ENCODE measurements at regions not wholly inside any gene's neighbourhood (a gene's known extent, or its start where the extent isn't known, plus 50 kb on each side); places are given as distances from the start of the nearest gene placed in this dataset.
A peak's percentile ranks its signal among the peaks of the same experiment; 100 is the strongest.

DNA sequence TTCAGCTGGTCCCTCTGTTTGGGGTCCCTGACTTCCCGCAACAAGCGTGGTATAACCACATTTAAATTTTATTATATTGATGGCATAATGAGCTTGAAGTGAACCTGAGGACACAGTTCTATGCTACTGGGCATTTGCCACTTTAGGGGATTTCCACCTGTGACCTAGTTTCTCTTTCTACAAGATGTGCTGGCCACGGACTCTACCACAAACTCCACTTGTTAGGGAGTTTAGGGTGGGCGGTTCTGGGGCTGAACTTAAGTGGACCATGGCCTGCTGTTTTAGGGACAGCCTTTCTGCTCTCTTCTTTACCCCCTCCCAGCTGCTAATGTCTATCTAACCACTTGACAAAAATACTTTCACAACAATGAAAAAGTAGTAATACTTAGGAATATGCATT lies 1199.1 kb downstream of the SI start:
- Histone ChIP-seq H2AFZ (ENCODE audit: insufficient read depth, low read depth, low read length, poor library complexity, severe bottlenecking) (no peak overlapping the region), H3K4me1 (ENCODE audit: control insufficient read depth in 2 of 2, insufficient read depth in 2 of 2, low read length in 2 of 2) (no peaks in the 10 kb centered on the region), H3K27ac (ENCODE audit: low read length in 2 of 2) (no peak overlapping the region), H3K36me3 (replicated peaks in 1 of 2; ENCODE audit: control extremely low read depth in 1 of 2, control insufficient read depth in 1 of 2, extremely low read depth in 1 of 2, insufficient read depth in 2 of 2, low read length in 1 of 2) (no peaks in the 10 kb centered on the region), H3K9me3 (ENCODE audit: control extremely low read depth in 1 of 3, control insufficient read depth in 2 of 3, insufficient read depth in 1 of 3, low read length in 2 of 3) (peaks cover 1 to 8% (median 7%) of the 10 kb centered on the region in 3 donors), H3K79me2 (ENCODE audit: control insufficient read depth, insufficient read depth, low read length) (no peaks in the 10 kb centered on the region), H3K9ac (ENCODE audit: low read length) (no peak overlapping the region), H3K4me2 (replicated peaks; ENCODE audit: low read depth, low read length, poor library complexity, severe bottlenecking) (no peak overlapping the region), H3K27me3 (replicated peaks in 1 of 4; ENCODE audit: control extremely low read depth in 1 of 4, control insufficient read depth in 3 of 4, insufficient read depth in 4 of 4, low read length in 3 of 4) (no peaks in the 10 kb centered on the region), H4K20me1 (ENCODE audit: control insufficient read depth, insufficient read depth, low read length, poor library complexity, severe bottlenecking) (no peaks in the 10 kb centered on the region), H3K4me3 (ENCODE audit: control extremely low read depth in 1 of 5, extremely low read depth in 1 of 5, insufficient read depth in 1 of 5, low read depth in 2 of 5, low read length in 4 of 5) (no peak overlapping the region)
- ChIA-PET CTCF (no interaction called here), POLR2A (no interaction called here)
- intact Hi-C loops (cut with micrococcal nuclease) = no loop called here
- DNase-seq = no peak
- WGBS (ENCODE audit: insufficient coverage) = no CpG with 5 or more reads among the region's 4 CpGs
- Mint-ChIP-seq H3K4me1 (no peaks in the 10 kb centered on the region), H3K9me3 (ENCODE audit: insufficient read depth) (peaks cover 9% of the 10 kb centered on the region), H3K27ac (no peak overlapping the region), H3K4me3 (no peak overlapping the region), H3K27me3 (no peaks in the 10 kb centered on the region)
- no peak for TF ChIP-seq EZH2 (IDR thresholded peaks at IDR 0.05; ENCODE audit: borderline replicate concordance, insufficient read depth, low read depth, low read length, poor library complexity, severe bottlenecking)
- TF ChIP-seq, protein P1, sequence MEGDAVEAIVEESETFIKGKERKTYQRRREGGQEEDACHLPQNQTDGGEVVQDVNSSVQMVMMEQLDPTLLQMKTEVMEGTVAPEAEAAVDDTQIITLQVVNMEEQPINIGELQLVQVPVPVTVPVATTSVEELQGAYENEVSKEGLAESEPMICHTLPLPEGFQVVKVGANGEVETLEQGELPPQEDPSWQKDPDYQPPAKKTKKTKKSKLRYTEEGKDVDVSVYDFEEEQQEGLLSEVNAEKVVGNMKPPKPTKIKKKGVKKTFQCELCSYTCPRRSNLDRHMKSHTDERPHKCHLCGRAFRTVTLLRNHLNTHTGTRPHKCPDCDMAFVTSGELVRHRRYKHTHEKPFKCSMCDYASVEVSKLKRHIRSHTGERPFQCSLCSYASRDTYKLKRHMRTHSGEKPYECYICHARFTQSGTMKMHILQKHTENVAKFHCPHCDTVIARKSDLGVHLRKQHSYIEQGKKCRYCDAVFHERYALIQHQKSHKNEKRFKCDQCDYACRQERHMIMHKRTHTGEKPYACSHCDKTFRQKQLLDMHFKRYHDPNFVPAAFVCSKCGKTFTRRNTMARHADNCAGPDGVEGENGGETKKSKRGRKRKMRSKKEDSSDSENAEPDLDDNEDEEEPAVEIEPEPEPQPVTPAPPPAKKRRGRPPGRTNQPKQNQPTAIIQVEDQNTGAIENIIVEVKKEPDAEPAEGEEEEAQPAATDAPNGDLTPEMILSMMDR (IDR thresholded peaks at IDR 0.05) = no peak
- no peak for ATAC-seq (ENCODE audit: low read depth)

DNA sequence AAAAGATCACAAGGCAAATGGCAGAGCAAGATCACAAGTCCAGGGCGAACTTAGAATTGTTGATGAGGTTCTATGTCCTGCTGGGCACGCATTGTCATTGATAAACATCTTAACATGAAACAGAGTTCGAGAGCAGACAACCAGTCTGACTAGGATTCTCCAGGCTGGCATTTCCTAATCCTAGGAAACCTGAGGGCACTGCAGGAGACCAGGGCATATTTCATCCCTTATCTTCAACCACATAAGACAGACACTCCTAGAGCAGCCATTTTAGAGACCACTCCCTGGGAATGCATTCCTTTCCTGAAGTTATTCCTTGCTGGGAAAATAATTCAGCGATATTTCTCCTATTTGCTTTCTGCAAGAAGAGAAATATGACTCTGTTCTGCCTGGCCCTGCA lies 1199.9 kb downstream of the SI start:
- no peaks in the 10 kb centered on the region for H3K4me1 Mint-ChIP-seq
- no peak overlapping the region for H3K27ac Mint-ChIP-seq
- DNase-seq = peak; percentile 6

More for the DNA sequence above, 1199.9 kb downstream of the SI start:
- Histone ChIP-seq H4K20me1 (ENCODE audit: control insufficient read depth, insufficient read depth, low read length, poor library complexity, severe bottlenecking) (no peaks in the 10 kb centered on the region), H3K36me3 (replicated peaks in 1 of 2; ENCODE audit: control extremely low read depth in 1 of 2, control insufficient read depth in 1 of 2, extremely low read depth in 1 of 2, insufficient read depth in 2 of 2, low read length in 1 of 2) (no peaks in the 10 kb centered on the region), H3K79me2 (ENCODE audit: control insufficient read depth, insufficient read depth, low read length) (no peaks in the 10 kb centered on the region), H2AFZ (ENCODE audit: insufficient read depth, low read depth, low read length, poor library complexity, severe bottlenecking) (no peak overlapping the region), H3K4me2 (replicated peaks; ENCODE audit: low read depth, low read length, poor library complexity, severe bottlenecking) (no peak overlapping the region), H3K4me3 (ENCODE audit: control extremely low read depth in 1 of 5, extremely low read depth in 1 of 5, insufficient read depth in 1 of 5, low read depth in 2 of 5, low read length in 4 of 5) (no peak overlapping the region), H3K9ac (ENCODE audit: low read length) (no peak overlapping the region), H3K27ac (ENCODE audit: low read length in 2 of 2) (no peak overlapping the region), H3K9me3 (ENCODE audit: control extremely low read depth in 1 of 3, control insufficient read depth in 2 of 3, insufficient read depth in 1 of 3, low read length in 2 of 3) (peaks cover 1 to 8% (median 7%) of the 10 kb centered on the region in 3 donors), H3K27me3 (replicated peaks in 1 of 4; ENCODE audit: control extremely low read depth in 1 of 4, control insufficient read depth in 3 of 4, insufficient read depth in 4 of 4, low read length in 3 of 4) (no peaks in the 10 kb centered on the region), H3K4me1 (ENCODE audit: control insufficient read depth in 2 of 2, insufficient read depth in 2 of 2, low read length in 2 of 2) (no peaks in the 10 kb centered on the region)
- intact Hi-C loops (cut with micrococcal nuclease) = no loop called here
- CTCF ChIA-PET = no interaction called here
- Mint-ChIP-seq H3K4me3 (no peak overlapping the region), H3K9me3 (ENCODE audit: insufficient read depth) (peaks cover 7% of the 10 kb centered on the region), H3K27me3 (no peaks in the 10 kb centered on the region)
- WGBS (ENCODE audit: insufficient coverage) = 88% methylated on average over 4 of the region's 4 CpGs
- no peak for ATAC-seq (ENCODE audit: low read depth)
- TF ChIP-seq, protein P1 (IDR thresholded peaks at IDR 0.05) = no peak
- no peak for TF ChIP-seq EZH2 (IDR thresholded peaks at IDR 0.05; ENCODE audit: borderline replicate concordance, insufficient read depth, low read depth, low read length, poor library complexity, severe bottlenecking)
- POLR2A ChIA-PET = no interaction called here

All from B cell (primary cell).